OCI-LY1 (cell line): ENCODE measurements at regions not wholly inside any gene's neighbourhood (a gene's known extent, or its start where the extent isn't known, plus 50 kb on each side); places are given as distances from the start of the nearest gene placed in this dataset.

Source experiments
- H2AFZ ChIP-seq: fragments of 200-600 bp; sonication (generic), shearing (Covaris generic); 2 replicates; pipeline ENCODE4 v1.6.0; 2014; ENCODE audit warnings: antibody characterized with exemption, mild to moderate bottlenecking, low read length
- H3F3A ChIP-seq: fragments of 200-600 bp; sonication (generic), shearing (Covaris generic); 2 replicates; pipeline ENCODE4 v1.6.0; 2014; ENCODE audit warnings: mild to moderate bottlenecking, antibody characterized with exemption, low read length, moderate library complexity; ENCODE audit not compliant: insufficient read depth
- H3K27ac ChIP-seq: fragments of 200-600 bp; sonication (generic); 2 replicates; pipeline ENCODE4 v1.5.1; 2014; ENCODE audit warnings: low read length, mixed run types, mild to moderate bottlenecking, low read depth; ENCODE audit not compliant: poor library complexity, severe bottlenecking
- H3K27me3 ChIP-seq: fragments of 200-600 bp; sonication (generic); 2 replicates; pipeline ENCODE4 v1.6.0; 2014; ENCODE audit warnings: antibody characterized with exemption, mild to moderate bottlenecking, low read length, moderate library complexity; ENCODE audit not compliant: insufficient read depth
- H3K36me3 ChIP-seq: fragments of 200-600 bp; sonication (generic); 2 replicates; pipeline ENCODE4 v1.6.1; 2014; ENCODE audit warnings: mild to moderate bottlenecking, antibody characterized with exemption, low read length, moderate library complexity, mixed read lengths; ENCODE audit not compliant: insufficient read depth
- H3K4me1 ChIP-seq: fragments of 200-600 bp; sonication (generic); 2 replicates; pipeline ENCODE4 v1.5.1; 2014; ENCODE audit warnings: mild to moderate bottlenecking, low read length, moderate library complexity; ENCODE audit not compliant: insufficient read depth, severe bottlenecking
- H3K4me2 ChIP-seq: fragments of 200-600 bp; sonication (generic), shearing (Covaris generic); 2 replicates; pipeline ENCODE4 v1.6.1; 2014; ENCODE audit warnings: low read length
- H3K4me3 ChIP-seq: fragments of 200-600 bp; sonication (generic); 2 replicates; pipeline ENCODE4 v1.5.1; 2014; ENCODE audit warnings: low read length, low read depth, mild to moderate bottlenecking, mixed read lengths; ENCODE audit not compliant: poor library complexity, severe bottlenecking
- H3K79me2 ChIP-seq: fragments of 200-600 bp; shearing (Covaris generic); 2 replicates; pipeline ENCODE4 v1.6.1; 2016; ENCODE audit warnings: mixed run types, low read length, mixed read lengths; ENCODE audit not compliant: insufficient read depth
- H3K9ac ChIP-seq: fragments of 200-600 bp; sonication (generic), shearing (Covaris generic); 2 replicates; pipeline ENCODE4 v1.6.1; 2014; ENCODE audit warnings: mild to moderate bottlenecking, low read length, mixed read lengths
- H3K9me2 ChIP-seq: fragments of 200-600 bp; sonication (generic), shearing (Covaris generic); 2 replicates; pipeline ENCODE4 v1.6.1; 2014; ENCODE audit warnings: low read depth, mild to moderate bottlenecking, low read length, mixed read lengths
- H3K9me3 ChIP-seq: fragments of 200-600 bp; shearing (Covaris generic); 2 replicates; pipeline ENCODE4 v1.6.1; 2014; ENCODE audit warnings: low read length, mixed read lengths
- H4K20me1 ChIP-seq: fragments of 200-600 bp; sonication (generic), shearing (Covaris generic); 2 replicates; pipeline ENCODE4 v1.6.0; 2016; ENCODE audit warnings: mild to moderate bottlenecking, low read length; ENCODE audit not compliant: insufficient read depth
- EZH2 ChIP-seq: fragments of 200-600 bp; sonication (generic), shearing (Covaris generic); IDR thresholded peaks from 2 replicates; pipeline ENCODE4 v1.8.0; 2017; ENCODE audit warnings: borderline replicate concordance, mixed run types, mild to moderate bottlenecking, antibody characterized with exemption, low read length, moderate library complexity, mixed read lengths
- TF ChIP-seq, protein P1 (sequence below): fragments of 200-600 bp; sonication (generic), shearing (Covaris generic); IDR thresholded peaks from 2 replicates; pipeline ENCODE4 v1.5.1; 2017; ENCODE audit warnings: mild to moderate bottlenecking, antibody characterized with exemption, low read length, moderate library complexity, mixed read lengths

DNA sequence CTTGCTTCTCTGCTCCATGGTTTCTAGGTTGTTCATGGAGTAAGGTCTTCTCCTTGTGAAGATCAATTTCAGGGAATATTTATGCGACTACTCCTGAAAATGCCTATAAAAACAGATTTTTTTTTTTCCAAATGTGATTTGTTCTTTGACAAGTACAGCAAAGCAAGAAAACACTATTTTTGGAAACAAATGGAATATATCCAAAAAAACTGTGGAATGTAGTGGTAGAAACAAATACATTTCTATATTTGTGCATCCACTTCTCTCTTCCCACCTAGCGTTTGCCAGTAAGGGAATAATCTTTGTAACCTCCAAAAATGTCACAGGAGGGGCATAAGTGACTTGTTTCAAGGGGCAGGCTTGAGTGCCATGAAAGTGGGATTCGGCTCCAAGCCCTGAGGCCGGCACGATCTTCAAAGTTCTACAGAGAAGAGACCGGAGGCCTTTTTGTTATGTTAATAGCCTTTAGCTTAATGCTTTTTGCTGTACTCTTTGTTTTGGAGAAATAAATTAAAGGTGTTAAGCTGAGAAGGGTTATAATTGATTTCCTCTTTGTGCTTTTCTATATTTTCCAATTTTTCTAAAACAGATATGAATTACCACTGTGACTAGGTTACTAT, 200.6 kb downstream of the NRP2 start:
- Histone ChIP-seq H3K9me3 (no peaks in the 10 kb centered on the region), H3K36me3 (no peaks in the 10 kb centered on the region), H3K4me1 (no peaks in the 10 kb centered on the region), H4K20me1 (no peaks in the 10 kb centered on the region), H3K4me3 (no peak overlapping the region), H3K27me3 (no peaks in the 10 kb centered on the region), H3K4me2 (no peak overlapping the region), H3K9me2 (no peaks in the 10 kb centered on the region), H3F3A (no peaks in the 10 kb centered on the region), H3K27ac (no peak overlapping the region), H2AFZ (no peak overlapping the region), H3K79me2 (no peaks in the 10 kb centered on the region), H3K9ac (no peak overlapping the region)
- TF ChIP-seq EZH2: no peak
- TF ChIP-seq, protein P1, sequence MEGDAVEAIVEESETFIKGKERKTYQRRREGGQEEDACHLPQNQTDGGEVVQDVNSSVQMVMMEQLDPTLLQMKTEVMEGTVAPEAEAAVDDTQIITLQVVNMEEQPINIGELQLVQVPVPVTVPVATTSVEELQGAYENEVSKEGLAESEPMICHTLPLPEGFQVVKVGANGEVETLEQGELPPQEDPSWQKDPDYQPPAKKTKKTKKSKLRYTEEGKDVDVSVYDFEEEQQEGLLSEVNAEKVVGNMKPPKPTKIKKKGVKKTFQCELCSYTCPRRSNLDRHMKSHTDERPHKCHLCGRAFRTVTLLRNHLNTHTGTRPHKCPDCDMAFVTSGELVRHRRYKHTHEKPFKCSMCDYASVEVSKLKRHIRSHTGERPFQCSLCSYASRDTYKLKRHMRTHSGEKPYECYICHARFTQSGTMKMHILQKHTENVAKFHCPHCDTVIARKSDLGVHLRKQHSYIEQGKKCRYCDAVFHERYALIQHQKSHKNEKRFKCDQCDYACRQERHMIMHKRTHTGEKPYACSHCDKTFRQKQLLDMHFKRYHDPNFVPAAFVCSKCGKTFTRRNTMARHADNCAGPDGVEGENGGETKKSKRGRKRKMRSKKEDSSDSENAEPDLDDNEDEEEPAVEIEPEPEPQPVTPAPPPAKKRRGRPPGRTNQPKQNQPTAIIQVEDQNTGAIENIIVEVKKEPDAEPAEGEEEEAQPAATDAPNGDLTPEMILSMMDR: no peak

DNA sequence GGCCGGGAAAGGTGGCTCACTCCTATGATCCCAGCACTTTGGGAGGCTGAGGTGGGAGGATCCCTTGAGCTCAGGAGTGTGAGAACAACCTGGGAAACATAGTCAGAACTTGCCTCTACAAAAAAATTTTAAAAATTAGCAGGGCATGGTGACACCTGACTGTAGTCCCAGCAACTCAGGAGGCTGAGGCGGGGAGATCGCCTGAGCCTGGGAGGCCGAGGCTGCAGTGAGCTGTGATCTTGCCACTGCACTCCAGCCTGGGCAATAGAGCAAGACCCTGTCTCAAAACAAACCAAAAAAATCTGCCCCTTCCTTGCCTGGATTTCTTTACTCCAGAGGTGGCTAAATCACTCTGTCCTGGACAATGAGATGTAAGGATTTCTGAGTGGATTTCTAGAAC, 197.7 kb downstream of the NRP2 start:
- Histone ChIP-seq H4K20me1 (no peaks in the 10 kb centered on the region), H3K9me3 (no peaks in the 10 kb centered on the region), H3K4me3 (no peak overlapping the region), H3K36me3 (no peaks in the 10 kb centered on the region), H2AFZ (no peak overlapping the region), H3K4me1 (no peaks in the 10 kb centered on the region), H3K9ac (no peak overlapping the region), H3K27me3 (no peaks in the 10 kb centered on the region), H3K27ac (no peak overlapping the region), H3F3A (no peaks in the 10 kb centered on the region), H3K4me2 (no peak overlapping the region), H3K79me2 (no peaks in the 10 kb centered on the region), H3K9me2 (no peaks in the 10 kb centered on the region)
- TF ChIP-seq, protein P1: no peak
- TF ChIP-seq EZH2: no peak

DNA sequence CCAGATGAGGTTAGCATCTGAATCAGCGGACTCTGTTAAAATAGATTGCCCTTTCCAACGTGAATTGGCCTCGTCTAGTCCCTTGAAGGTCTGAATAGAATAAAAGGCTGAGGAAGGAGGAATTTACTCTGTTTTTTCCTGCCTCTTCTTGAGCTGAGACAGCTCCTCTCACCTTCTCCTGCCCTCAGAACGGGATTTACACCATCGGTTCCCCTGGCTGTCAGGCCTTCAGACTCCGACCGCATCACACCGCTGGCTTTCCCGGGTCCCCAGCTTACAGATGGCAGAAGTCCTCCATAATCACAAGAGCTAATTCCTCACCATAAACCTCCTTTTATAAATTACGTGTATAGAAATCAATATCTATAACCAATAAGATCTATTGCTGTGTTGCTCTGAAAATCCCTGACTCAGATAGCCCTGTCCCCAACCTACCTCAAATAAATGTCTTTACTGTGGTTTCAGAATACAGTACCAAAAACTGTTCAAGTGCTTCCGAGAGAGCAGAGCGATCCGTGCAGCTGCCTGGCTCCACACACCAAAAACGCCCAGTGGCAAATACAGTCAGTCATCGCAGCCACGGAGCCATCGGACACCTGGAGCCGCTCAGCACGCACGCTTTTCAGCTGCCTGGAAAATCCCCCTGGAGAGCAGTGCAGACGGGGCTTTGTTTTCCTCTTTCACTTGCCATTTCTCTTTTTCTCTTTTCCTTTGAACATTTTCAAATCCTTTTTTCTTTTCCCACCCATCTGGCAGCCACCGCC, 196.9 kb downstream of the NRP2 start:
- no peaks in the 10 kb centered on the region for H3K36me3 ChIP-seq
- no peaks in the 10 kb centered on the region for H3K9me3 ChIP-seq
- no peaks in the 10 kb centered on the region for H3K9me2 ChIP-seq
- H3K4me2 ChIP-seq: no peak overlapping the region
- no peaks in the 10 kb centered on the region for H3K79me2 ChIP-seq
- H3K9ac ChIP-seq: no peak overlapping the region
- no peaks in the 10 kb centered on the region for H4K20me1 ChIP-seq
- TF ChIP-seq, protein P1: no peak
- no peak for TF ChIP-seq EZH2
- H2AFZ ChIP-seq: no peak overlapping the region
- no peaks in the 10 kb centered on the region for H3F3A ChIP-seq
- no peak overlapping the region for H3K4me3 ChIP-seq
- no peaks in the 10 kb centered on the region for H3K4me1 ChIP-seq
- H3K27ac ChIP-seq: no peak overlapping the region
- H3K27me3 ChIP-seq: no peaks in the 10 kb centered on the region
